HCT116 (cell line): ENCODE measurements at regions not wholly inside any gene's neighbourhood (a gene's known extent, or its start where the extent isn't known, plus 50 kb on each side); places are given as distances from the start of the nearest gene placed in this dataset.

Experiments used
- ATAC-seq: fragments of 200-7000 bp; cut with Tn5 transposase; 2 replicates; pipeline ENCODE4 v1.9.1; 2020; ENCODE audit warnings: mild to moderate bottlenecking, moderate library complexity
- BruUV-seq: library from RNA; stranded (reverse); fragments of 400-500 nt; replicated peaks from 2 replicates; lab custom pipeline; 2021; lab: Mats Ljungman, UMichigan
- CTCF ChIA-PET: fragments of 300-600 bp; sonication (Branson Sonifier 250); formaldehyde crosslinking; loops from one replicate; lab custom pipeline; 2021; ENCODE audit warnings: antibody characterized with exemption; lab: Charles Lee
- POLR2A ChIA-PET: fragments of 300-600, 350-600 bp; sonication (Branson Sonifier 250); formaldehyde crosslinking; loops from one replicate; lab custom pipeline; 2021; ENCODE audit warnings: antibody characterized with exemption; lab: Charles Lee
- RAD21 ChIA-PET, 2 experiments: fragments of 300-600 bp; sonication (Branson Sonifier 250); formaldehyde crosslinking; loops; one replicate each; lab custom pipeline; 2023; ENCODE audit warnings: low total read pairs in 2 of 2; ENCODE audit not compliant: uncharacterized antibody in 2 of 2, unreplicated experiment in 2 of 2, low non-redundant PET in 1 of 2; lab: Charles Lee
- DNase-seq: peaks from one replicate; pipeline ENCODE4 v3.0.0-alpha.2; 2010; ENCODE audit warnings: low read depth, low spot score
- H2AFZ ChIP-seq: fragments of 200-600 bp; shearing (Covaris generic), sonication (generic); 2 replicates; pipeline ENCODE4 v1.6.1; 2017; ENCODE audit warnings: low read depth, mixed run types, mixed read lengths, antibody characterized with exemption, low read length; ENCODE audit not compliant: poor library complexity, severe bottlenecking
- H3K27ac ChIP-seq: 2 replicates; pipeline ENCODE4 v1.5.1; 2012; ENCODE audit warnings: low read depth, low read length
- H3K27me3 ChIP-seq: fragments of 200-600 bp; sonication (generic); 2 replicates; pipeline ENCODE4 v1.6.1; 2016; ENCODE audit warnings: mixed run types, low read length, mixed read lengths; ENCODE audit not compliant: insufficient read depth
- H3K36me3 ChIP-seq, 2 experiments: fragments of 200-500 bp in 1 of 2; fragments of 200-600 bp in 1 of 2; sonication (Bioruptor generic) in 1 of 2; sonication (generic) in 1 of 2; 2 replicates each; pipeline versions ENCODE4 v1.5.1 to v1.6.1; 2014 to 2016; ENCODE audit warnings: low read length in 2 of 2, inconsistent platforms in 1 of 2, mixed read lengths in 1 of 2, mixed run types in 1 of 2; ENCODE audit not compliant: insufficient read depth in 2 of 2, control insufficient read depth in 1 of 2
- H3K4me1 ChIP-seq, 2 experiments: fragments of 200-600 bp in 1 of 2; sonication (generic) in 1 of 2; 2 replicates each; pipeline versions ENCODE4 v1.5.1 to v1.6.1; 2012 to 2017; ENCODE audit warnings: low read length in 2 of 2, inconsistent platforms in 1 of 2, mild to moderate bottlenecking in 1 of 2, mixed read lengths in 1 of 2, mixed run types in 1 of 2, moderate library complexity in 1 of 2; ENCODE audit not compliant: insufficient read depth in 2 of 2, control insufficient read depth in 1 of 2
- H3K4me2 ChIP-seq: fragments of 200-600 bp; sonication (generic); 2 replicates; pipeline ENCODE4 v1.6.1; 2017; ENCODE audit warnings: mixed run types, low read length, mixed read lengths
- H3K4me3 ChIP-seq, 2 experiments: fragments of 200-600 bp in 1 of 2; sonication (generic) in 1 of 2; replicated peaks in 1 of 2; 2 replicates each; pipeline ENCODE4 v1.5.1; 2011 to 2016; ENCODE audit warnings: low read length in 2 of 2, control low read depth in 1 of 2, low read depth in 1 of 2, mild to moderate bottlenecking in 1 of 2, mixed read lengths in 1 of 2, mixed run types in 1 of 2
- H3K79me2 ChIP-seq: fragments of 200-600 bp; sonication (generic); 2 replicates; pipeline ENCODE4 v1.6.1; 2017; ENCODE audit warnings: mild to moderate bottlenecking, mixed run types, low read length, moderate library complexity, mixed read lengths; ENCODE audit not compliant: insufficient read depth
- H3K9ac ChIP-seq: fragments of 200-600 bp; sonication (generic); 2 replicates; pipeline ENCODE4 v1.6.1; 2016; ENCODE audit warnings: low read length, mixed read lengths
- H3K9me2 ChIP-seq: fragments of 200-600 bp; sonication (generic), shearing (Covaris generic); 2 replicates; pipeline ENCODE4 v1.6.1; 2017; ENCODE audit warnings: mixed run types, mild to moderate bottlenecking, moderate library complexity; ENCODE audit not compliant: insufficient read depth
- H3K9me3 ChIP-seq, 2 experiments: fragments of 200-500 bp in 1 of 2; fragments of 200-600 bp in 1 of 2; sonication (Bioruptor generic) in 1 of 2; sonication (generic) in 1 of 2; 2 replicates each; pipeline ENCODE4 v1.6.1; 2014 to 2017; ENCODE audit warnings: low read length in 2 of 2, mixed read lengths in 2 of 2, inconsistent platforms in 1 of 2, low read depth in 1 of 2, mild to moderate bottlenecking in 1 of 2, mixed run types in 1 of 2, moderate library complexity in 1 of 2; ENCODE audit not compliant: control insufficient read depth in 1 of 2, insufficient read depth in 1 of 2
- H4K20me1 ChIP-seq: fragments of 200-600 bp; sonication (generic), shearing (Covaris generic); 2 replicates; pipeline ENCODE4 v1.6.1; 2017; ENCODE audit warnings: mixed run types, mild to moderate bottlenecking, moderate library complexity; ENCODE audit not compliant: insufficient read depth
- CBX3 ChIP-seq: IDR thresholded peaks from 2 replicates; pipeline ENCODE4 v1.6.1; 2012; ENCODE audit warnings: low read depth
- CEBPB ChIP-seq: IDR thresholded peaks from 2 replicates; pipeline ENCODE4 v1.6.1; 2012; ENCODE audit warnings: low read depth
- EGR1 ChIP-seq: IDR thresholded peaks from 2 replicates; pipeline ENCODE4 v1.6.1; 2012; ENCODE audit warnings: low read depth
- ELF1 ChIP-seq: IDR thresholded peaks from 2 replicates; pipeline ENCODE4 v1.6.1; 2012; ENCODE audit warnings: low read depth, borderline replicate concordance
- EZH2 ChIP-seq: fragments of 200-600 bp; sonication (generic); IDR thresholded peaks from 2 replicates; pipeline ENCODE4 v1.6.1; 2017; ENCODE audit warnings: antibody characterized with exemption, mixed run types
- FOSL1 ChIP-seq: IDR thresholded peaks from 2 replicates; pipeline ENCODE4 v1.6.1; 2012; ENCODE audit warnings: low read depth
- MAX ChIP-seq: IDR thresholded peaks from 2 replicates; pipeline ENCODE4 v1.6.1; 2012
- POLR2A ChIP-seq: IDR thresholded peaks from 2 replicates; pipeline ENCODE4 v1.7.0; 2011; ENCODE audit warnings: borderline replicate concordance; ENCODE audit not compliant: insufficient read depth, insufficient read length; ENCODE audit errors: extremely low read depth
- RAD21 ChIP-seq: IDR thresholded peaks from 2 replicates; pipeline ENCODE4 v1.6.1; 2012; ENCODE audit warnings: low read depth, mild to moderate bottlenecking
- REST ChIP-seq: IDR thresholded peaks from 2 replicates; pipeline ENCODE4 v1.6.1; 2012; ENCODE audit warnings: low read depth
- SIN3A ChIP-seq: IDR thresholded peaks from 2 replicates; pipeline ENCODE4 v1.6.1; 2012; ENCODE audit warnings: low read depth
- SP1 ChIP-seq: IDR thresholded peaks from 2 replicates; pipeline ENCODE4 v1.6.1; 2012; ENCODE audit warnings: low read depth
- SRF ChIP-seq: IDR thresholded peaks from 2 replicates; pipeline ENCODE4 v1.6.1; 2012; ENCODE audit warnings: low read depth
- TCF7L2 ChIP-seq: IDR thresholded peaks from 2 replicates; pipeline ENCODE4 v1.7.0; 2011; ENCODE audit warnings: borderline replicate concordance, inconsistent platforms; ENCODE audit not compliant: insufficient read depth, insufficient read length; ENCODE audit errors: extremely low read depth
- YY1 ChIP-seq: IDR thresholded peaks from 2 replicates; pipeline ENCODE4 v1.6.1; 2011; ENCODE audit warnings: low read length, low read depth, moderate library complexity, mild to moderate bottlenecking; ENCODE audit not compliant: insufficient replicate concordance; ENCODE audit errors: extremely low read depth
- ZFX ChIP-seq: fragments of 450-650 bp; IDR thresholded peaks from 2 replicates; pipeline ENCODE4 v1.6.1; 2017
- ZNF274 ChIP-seq: fragments of 200-500 bp; sonication (Bioruptor generic); IDR thresholded peaks from 2 replicates; pipeline ENCODE4 v1.6.1; 2014; ENCODE audit warnings: mild to moderate bottlenecking, low read depth, low read length, inconsistent platforms
- intact Hi-C: fragments of 100-400 bp; cut with micrococcal nuclease; formaldehyde crosslinking; loops from 2 replicates; pipeline ENCODE4 v1.10.0; 2022

- POLR2A ChIA-PET, result no interaction called here
- no peaks in the 10 kb centered on the region for H3K79me2 ChIP-seq
- RAD21 ChIA-PET, result no interaction called here
- H3K4me2 ChIP-seq, result no peak overlapping the region
- no peaks in the 10 kb centered on the region for H4K20me1 ChIP-seq
- no peaks in the 10 kb centered on the region for H3K36me3 ChIP-seq
- TF ChIP-seq ZNF274, result no peak
- no peak for TF ChIP-seq POLR2A
- TF ChIP-seq SRF, result no peak
- TF ChIP-seq RAD21, result no peak
- no peak for TF ChIP-seq MAX
- H3K9me2 ChIP-seq, result no peaks in the 10 kb centered on the region
- H3K9me3 ChIP-seq, result no peaks in the 10 kb centered on the region
- intact Hi-C loops, result no loop called here
- no peak overlapping the region for H2AFZ ChIP-seq
- CTCF ChIA-PET, result interaction anchor here (1.9 kb wide), 1 partner anchor 16 kb away, joined by 9 read pairs; no protein-coding TSS in a partner anchor
- H3K9ac ChIP-seq, result no peak overlapping the region
- no peak overlapping the region for H3K27ac ChIP-seq
- BruUV-seq, result no TSS peak
- no peak overlapping the region for H3K4me3 ChIP-seq
- no peak for ATAC-seq
- no peaks in the 10 kb centered on the region for H3K27me3 ChIP-seq
- no peak for DNase-seq
- peaks cover 0 to 3% of the 10 kb centered on the region in 2 experiments; a peak in 1 of 4 replicates for H3K4me1 ChIP-seq
Measured at GRCh38 chr13:29907670-29908069, 57.3 kb upstream of the UBL3 start.

GRCh38 chr13:29906432-29907011, 56.1 kb upstream of the UBL3 start:
- no peak for ATAC-seq
- Histone ChIP-seq H3K79me2 (no peaks in the 10 kb centered on the region), H3K4me3 (no peak overlapping the region), H3K27me3 (no peaks in the 10 kb centered on the region), H3K9ac (no peak overlapping the region), H3K27ac (no peak overlapping the region), H3K9me3 (no peaks in the 10 kb centered on the region), H2AFZ (no peak overlapping the region), H3K4me2 (no peak overlapping the region), H3K4me1 (peaks cover 4 to 11% of the 10 kb centered on the region in 2 experiments; a peak in 3 of 4 replicates), H3K36me3 (no peaks in the 10 kb centered on the region), H4K20me1 (no peaks in the 10 kb centered on the region), H3K9me2 (no peaks in the 10 kb centered on the region)
- no TSS peak for BruUV-seq
- intact Hi-C loops, result no loop called here
- ChIA-PET CTCF (interaction anchor here (1.9 kb wide), 1 partner anchor 18 kb away, joined by 9 read pairs; no protein-coding TSS in a partner anchor), POLR2A (no interaction called here), RAD21 (no interaction called here)
- DNase-seq, result no peak
- TF ChIP-seq CBX3, result no peak
- TF ChIP-seq ZNF274, result no peak
- no peak for TF ChIP-seq TCF7L2
- TF ChIP-seq SP1, result no peak
- no peak for TF ChIP-seq RAD21
- no peak for TF ChIP-seq EZH2
- no peak for TF ChIP-seq REST
- no peak for TF ChIP-seq POLR2A
- no peak for TF ChIP-seq ZFX
- no peak for TF ChIP-seq SRF
- TF ChIP-seq SIN3A, result no peak
- TF ChIP-seq CEBPB, result no peak
- TF ChIP-seq FOSL1, result no peak
- no peak for TF ChIP-seq MAX
- TF ChIP-seq EGR1, result no peak
- TF ChIP-seq ELF1, result no peak
- TF ChIP-seq YY1, result no peak
